GM18867 (cell line): ENCODE measurements at regions not wholly inside any gene's neighbourhood (a gene's known extent, or its start where the extent isn't known, plus 50 kb on each side); places are given as distances from the start of the nearest gene placed in this dataset.

Experiments
- ATAC-seq: cut with Tn5 transposase; IDR thresholded peaks from one replicate; pipeline ENCODE4 v1.9.1; 2021; ENCODE audit warnings: mild to moderate bottlenecking, moderate library complexity; ENCODE audit not compliant: unreplicated experiment

- ATAC-seq, result no peak
These were observed 264.6 kb upstream of the CLNK start for GRCh38 chr4:10949039-10949733.

DNA sequence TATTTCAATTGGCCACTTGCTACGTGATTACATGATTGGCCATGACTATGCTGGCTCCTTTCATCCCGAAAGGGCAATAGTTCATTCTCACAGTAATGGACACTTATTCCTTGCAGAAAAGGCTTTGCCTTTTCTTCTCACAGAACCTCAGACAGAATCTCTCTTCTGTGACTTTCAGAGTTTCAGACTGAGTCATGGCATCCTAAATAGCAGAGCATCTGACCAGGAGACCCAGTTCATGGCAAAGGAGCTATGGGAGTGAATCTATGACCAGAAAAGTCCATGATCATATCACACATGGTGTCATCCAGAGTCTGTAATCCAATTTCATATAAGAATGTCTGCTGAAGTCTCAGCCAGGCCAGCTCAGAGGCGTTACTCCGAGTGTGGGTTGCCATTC lies 263.3 kb upstream of the CLNK start:
- ATAC-seq, result no peak

GRCh38 chr4:10944321-10944720 lies 259.8 kb upstream of the CLNK start:
- no peak for ATAC-seq

DNA sequence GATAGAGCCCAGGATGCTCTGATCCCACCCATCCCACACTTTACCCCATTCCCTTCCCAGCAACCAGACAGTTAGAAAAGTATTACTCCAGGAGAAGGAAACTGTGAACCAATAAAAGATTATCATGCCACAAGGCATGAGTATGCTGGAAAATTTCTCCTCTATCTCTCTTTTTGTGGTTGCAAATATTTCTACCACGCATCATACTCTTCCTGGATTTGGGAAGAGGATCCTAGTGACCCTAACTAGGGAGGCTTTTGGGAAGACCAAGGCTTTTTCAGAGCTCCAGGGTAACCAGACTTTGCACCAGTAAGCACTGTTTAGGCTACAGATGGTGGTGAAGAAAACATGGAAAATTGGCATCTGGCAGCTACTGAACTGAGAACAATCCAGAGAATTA lies 257.6 kb upstream of the CLNK start:
- no peak for ATAC-seq

GRCh38 chr4:10929818-10930217 lies 245.2 kb upstream of the CLNK start:
- ATAC-seq, result no peak

GRCh38 chr4:10925996-10926395 lies 241.4 kb upstream of the CLNK start:
- ATAC-seq, result no peak

DNA sequence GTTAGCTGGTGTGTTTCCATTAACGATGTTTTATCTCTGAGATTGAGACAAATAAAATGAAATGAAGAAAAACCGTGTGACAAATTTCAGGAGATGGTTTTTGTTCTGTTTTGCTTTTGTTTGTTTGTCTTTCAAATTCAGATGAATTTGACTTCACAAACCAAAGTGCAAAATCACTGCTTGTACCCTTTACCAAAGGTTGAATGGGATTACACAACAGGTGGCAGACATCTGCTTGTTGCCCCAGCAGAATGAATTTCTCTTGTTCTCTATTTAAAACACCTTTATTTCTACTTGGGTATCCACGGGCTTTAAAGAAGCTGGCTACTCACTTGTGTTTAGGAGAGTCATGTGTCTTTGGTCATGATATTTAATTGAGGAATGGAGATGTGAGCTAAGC lies 239.7 kb upstream of the CLNK start:
- ATAC-seq, result no peak

GRCh38 chr4:10917566-10917965 lies 233.0 kb upstream of the CLNK start:
- ATAC-seq, result no peak

- no peak for ATAC-seq
These were observed 213.5 kb upstream of the CLNK start for GRCh38 chr4:10898072-10898471.

DNA sequence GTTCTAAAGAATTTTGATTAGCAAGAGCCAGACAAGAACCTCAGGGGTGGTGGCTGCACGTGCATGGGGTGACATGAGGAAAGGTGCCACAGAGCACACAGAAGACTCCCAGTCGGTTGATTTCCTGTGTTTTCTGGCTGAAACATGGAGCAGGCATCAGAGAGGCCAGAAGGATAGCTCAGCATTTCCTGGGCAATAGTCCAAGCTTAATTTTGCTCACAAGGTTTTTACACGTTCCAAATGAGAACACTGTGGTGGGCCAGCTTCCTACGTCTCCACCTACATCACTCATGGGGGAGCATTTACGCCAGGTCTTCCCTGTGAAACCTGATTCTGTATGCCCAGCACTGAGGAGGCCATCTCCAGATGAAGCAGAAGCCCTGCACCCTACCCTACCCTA lies 212.5 kb upstream of the CLNK start:
- no peak for ATAC-seq

DNA sequence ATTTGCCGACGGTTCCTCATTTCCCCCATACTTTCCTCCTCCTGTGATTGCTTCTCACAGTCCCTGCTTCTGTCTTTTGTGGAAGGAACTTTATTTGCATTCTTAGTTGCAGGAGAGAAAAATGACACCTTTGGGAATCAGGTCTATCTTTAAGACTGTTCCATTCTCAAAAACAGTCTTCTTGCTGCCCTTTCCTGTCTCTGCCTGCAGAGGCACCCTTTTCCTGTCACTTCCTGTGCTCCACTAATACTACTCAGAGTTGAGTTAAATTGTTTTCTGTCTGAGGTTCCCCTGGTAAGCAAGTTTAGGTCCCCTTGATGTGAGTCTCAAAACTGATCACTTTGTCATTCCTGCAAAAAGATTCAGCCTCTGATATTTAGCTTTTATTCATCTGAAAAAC lies 208.8 kb upstream of the CLNK start:
- ATAC-seq, result no peak

DNA sequence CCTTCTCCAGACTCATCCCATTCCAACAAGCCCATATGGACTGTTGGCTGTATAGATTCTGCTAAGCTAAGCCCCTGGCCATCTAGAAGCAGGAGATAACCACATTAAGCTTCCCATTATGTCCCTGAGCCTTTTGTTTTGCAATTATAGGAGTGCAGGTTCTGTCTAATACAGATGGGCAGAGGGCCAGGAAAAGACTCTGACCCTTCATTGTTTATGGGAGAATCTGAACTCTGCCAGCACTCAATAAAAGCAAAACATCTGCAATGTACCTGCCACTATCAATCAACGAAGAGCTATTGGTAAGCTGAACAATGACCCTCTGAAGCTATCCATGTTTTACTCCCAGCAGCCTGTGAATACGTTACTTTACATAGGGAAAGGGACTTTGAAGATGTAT lies 207.3 kb upstream of the CLNK start:
- no peak for ATAC-seq

DNA sequence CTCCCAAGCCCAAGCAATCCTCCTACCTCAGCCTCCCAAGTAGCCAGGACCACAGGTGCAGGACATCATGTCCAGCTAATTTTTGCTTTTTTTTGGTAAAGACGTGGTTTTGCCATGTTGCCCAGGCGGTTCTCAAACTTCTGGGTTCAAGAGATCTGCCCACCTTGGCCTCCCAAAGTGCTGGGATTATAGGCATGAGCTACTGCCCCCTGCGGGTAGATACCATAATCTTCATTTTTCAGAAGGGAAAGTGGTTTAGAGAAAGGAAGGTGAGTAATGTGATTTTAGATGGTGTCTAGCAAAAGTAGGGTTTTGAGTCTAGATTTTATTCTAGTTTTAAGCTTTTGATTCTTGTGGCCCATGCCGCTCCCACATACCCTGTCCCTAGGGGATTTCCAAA lies 205.3 kb upstream of the CLNK start:
- ATAC-seq, result no peak

GRCh38 chr4:10879411-10880110 lies 195.0 kb upstream of the CLNK start:
- ATAC-seq, result no peak

GRCh38 chr4:10878861-10879260 lies 194.3 kb upstream of the CLNK start:
- no peak for ATAC-seq

- ATAC-seq, result no peak
These were observed 192.5 kb upstream of the CLNK start for GRCh38 chr4:10877076-10877475.

DNA sequence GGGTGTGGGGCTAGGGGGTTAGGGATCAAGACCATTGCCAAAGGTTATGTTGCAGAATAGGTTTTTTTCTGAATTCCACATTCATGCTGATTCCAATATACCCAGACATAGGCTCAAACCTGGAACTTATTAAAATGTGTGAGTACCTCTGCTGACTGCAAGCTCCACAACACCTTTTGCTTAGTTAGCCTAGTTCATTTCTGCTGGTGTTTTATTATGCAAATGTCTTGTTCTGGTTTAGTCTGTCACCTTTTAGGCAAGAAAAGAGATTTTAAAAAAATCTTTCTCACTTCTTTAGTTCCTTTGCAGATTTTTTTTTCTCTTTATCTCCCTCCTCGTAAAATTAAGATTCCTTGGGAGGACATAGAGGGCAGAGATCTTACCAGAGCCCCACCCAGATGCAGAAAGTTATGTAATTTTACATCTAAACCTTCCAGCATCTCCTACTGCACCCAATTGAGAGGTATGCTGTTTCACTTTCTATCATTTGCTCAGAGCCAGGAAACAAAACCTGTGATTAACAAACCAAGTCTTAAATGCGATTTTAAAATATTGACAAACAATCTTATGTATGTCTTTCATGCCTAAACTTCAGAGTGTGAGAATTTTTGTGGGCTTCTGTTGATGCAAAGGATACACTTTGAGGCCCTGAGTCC lies 190.7 kb upstream of the CLNK start:
- ATAC-seq, result peak; percentile 58

GRCh38 chr4:10873809-10874208 lies 189.2 kb upstream of the CLNK start:
- no peak for ATAC-seq

DNA sequence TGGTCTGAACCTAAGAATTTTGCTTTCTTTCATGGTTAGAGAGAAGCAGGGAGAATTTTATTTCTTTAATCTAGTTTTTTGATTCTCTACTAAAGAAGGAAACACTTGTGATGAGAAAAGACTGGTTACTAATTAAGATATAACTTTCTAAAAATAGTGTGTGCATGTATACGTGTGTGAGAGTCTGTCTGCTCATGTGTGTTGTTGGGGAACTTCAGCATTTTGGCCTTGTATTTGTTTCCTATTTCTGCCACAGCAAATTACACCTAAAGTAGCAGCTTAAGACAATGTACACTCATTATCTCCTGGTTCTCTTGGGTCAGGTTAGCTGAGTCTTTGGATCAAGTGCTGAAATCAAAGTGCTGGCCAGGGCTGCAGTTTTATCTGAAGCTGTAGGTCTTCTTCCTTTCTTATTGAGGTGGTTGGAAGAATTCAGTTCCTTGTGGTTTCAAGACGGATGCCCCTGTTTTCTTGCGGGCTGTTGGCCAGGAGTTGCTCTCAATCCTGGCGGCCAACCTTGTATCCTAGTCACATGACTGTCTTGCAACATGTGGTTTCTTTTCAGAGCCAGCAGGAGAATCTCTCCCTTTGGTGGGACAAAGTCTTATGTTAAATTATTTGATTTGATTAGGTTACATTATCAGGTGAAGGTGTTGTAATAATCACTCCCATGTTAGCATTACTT lies 188.4 kb upstream of the CLNK start:
- ATAC-seq, result no peak

DNA sequence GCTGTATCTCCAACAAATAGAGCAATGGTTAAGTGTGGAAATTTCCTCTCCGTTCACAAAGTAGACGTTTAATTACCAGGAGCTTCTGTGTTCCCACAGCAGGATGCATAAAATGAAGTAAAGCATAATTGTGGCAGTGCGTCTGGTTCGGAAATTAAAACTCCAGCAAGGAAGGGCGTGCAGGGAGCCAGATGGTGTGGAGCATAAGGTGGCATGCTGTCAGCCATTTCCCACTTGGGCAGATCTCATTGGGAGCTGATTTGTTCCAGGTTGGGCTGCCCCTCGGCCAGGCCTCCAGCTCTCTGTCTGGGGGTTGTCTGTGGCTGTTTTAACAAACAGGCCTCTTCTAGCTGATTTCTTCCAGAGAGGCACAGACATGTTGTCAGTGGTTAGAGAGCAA lies 182.1 kb upstream of the CLNK start:
- ATAC-seq, result no peak

DNA sequence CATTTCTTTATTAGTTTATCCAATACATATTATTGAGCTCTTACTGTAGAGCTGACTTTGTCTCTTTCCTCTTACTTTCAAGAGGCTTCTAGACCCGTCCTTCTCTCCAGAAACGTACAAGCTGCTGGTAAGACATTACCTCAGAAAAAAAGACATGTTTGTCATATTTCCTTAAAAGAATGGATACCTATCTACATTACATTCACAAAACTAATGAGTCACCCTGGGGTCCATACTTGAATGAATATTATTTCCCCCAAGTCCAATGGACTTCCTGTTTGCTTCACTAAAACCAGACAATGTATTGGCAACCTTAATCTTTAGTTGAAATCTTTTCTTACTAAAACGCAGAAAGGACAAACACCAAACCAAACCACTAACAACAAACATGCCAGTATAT lies 176.5 kb upstream of the CLNK start:
- no peak for ATAC-seq
